Loucy (cell line): ENCODE measurements at regions not wholly inside any gene's neighbourhood (a gene's known extent, or its start where the extent isn't known, plus 50 kb on each side); places are given as distances from the start of the nearest gene placed in this dataset.

Source experiments
- EZH2phosphoT487 ChIP-seq: fragments of 200-600 bp; IDR thresholded peaks from 2 replicates; pipeline ENCODE4 v1.6.1; 2018; ENCODE audit warnings: antibody characterized with exemption, mild to moderate bottlenecking, moderate library complexity, borderline replicate concordance
- TF ChIP-seq, protein P1 (sequence below): fragments of 200-600 bp; sonication (generic); conservative IDR thresholded peaks from 2 replicates; pipeline ENCODE4 v1.5.1; 2014; ENCODE audit warnings: mild to moderate bottlenecking, antibody characterized with exemption, low read length

DNA sequence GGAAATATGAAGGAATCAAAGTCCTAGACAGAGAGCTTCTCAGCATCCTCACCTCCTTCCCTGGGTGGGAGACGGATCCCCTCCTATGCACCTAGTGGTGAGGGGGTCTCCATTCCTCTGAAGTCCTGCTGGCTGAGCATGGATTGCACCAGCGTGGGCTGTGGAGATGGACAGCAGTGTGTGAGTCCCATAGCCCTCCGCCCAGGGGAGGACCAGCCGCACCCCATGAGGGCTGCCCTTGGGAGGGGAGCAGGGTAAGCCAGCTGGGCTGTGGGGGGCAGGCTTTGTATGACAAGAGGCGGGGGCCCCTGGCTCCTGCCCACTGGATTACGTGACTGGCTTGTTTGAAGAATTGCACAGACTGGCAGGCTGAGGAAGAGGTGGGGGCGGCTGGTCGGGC lies 768.2 kb downstream of the GALR1 start:
- TF ChIP-seq, protein P1, sequence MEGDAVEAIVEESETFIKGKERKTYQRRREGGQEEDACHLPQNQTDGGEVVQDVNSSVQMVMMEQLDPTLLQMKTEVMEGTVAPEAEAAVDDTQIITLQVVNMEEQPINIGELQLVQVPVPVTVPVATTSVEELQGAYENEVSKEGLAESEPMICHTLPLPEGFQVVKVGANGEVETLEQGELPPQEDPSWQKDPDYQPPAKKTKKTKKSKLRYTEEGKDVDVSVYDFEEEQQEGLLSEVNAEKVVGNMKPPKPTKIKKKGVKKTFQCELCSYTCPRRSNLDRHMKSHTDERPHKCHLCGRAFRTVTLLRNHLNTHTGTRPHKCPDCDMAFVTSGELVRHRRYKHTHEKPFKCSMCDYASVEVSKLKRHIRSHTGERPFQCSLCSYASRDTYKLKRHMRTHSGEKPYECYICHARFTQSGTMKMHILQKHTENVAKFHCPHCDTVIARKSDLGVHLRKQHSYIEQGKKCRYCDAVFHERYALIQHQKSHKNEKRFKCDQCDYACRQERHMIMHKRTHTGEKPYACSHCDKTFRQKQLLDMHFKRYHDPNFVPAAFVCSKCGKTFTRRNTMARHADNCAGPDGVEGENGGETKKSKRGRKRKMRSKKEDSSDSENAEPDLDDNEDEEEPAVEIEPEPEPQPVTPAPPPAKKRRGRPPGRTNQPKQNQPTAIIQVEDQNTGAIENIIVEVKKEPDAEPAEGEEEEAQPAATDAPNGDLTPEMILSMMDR, result no peak
- no peak for TF ChIP-seq EZH2phosphoT487
